Spleen (tissue), 11 donors: ENCODE measurements at regions not wholly inside any gene's neighbourhood (a gene's known extent, or its start where the extent isn't known, plus 50 kb on each side); places are given as distances from the start of the nearest gene placed in this dataset.
A peak's percentile ranks its signal among the peaks of the same experiment; 100 is the strongest.

ENCODE experiments used
- DNase-seq: peaks from one replicate; pipeline ENCODE4 v3.0.0-alpha.2; 2020
- H3K27ac ChIP-seq, 8 donors: fragments of 200-600 bp; sonication (generic) in 7 of 8; 1 replicate in 4 of 8; 2 replicates in 4 of 8; pipeline versions ENCODE4 v1.5.0 to v1.8.0; 2016 to 2021; ENCODE audit warnings: inconsistent platforms in 4 of 8, mild to moderate bottlenecking in 4 of 8, moderate library complexity in 1 of 8
- H3K27me3 ChIP-seq, 7 donors: fragments of 200-600 bp; sonication (generic) in 6 of 7; replicated peaks in 1 of 7; 1 replicate in 4 of 7; 2 replicates in 3 of 7; pipeline versions ENCODE4 v1.5.0 to v1.8.0; 2016 to 2021; ENCODE audit warnings: inconsistent platforms in 3 of 7, mild to moderate bottlenecking in 1 of 7
- H3K36me3 ChIP-seq, 6 donors: fragments of 200-600 bp; sonication (generic) in 5 of 6; 1 replicate in 4 of 6; 2 replicates in 2 of 6; pipeline versions ENCODE4 v1.5.0 to v1.8.0; 2016 to 2021; ENCODE audit warnings: inconsistent platforms in 2 of 6
- H3K4me1 ChIP-seq, 6 donors: fragments of 200-600 bp; sonication (generic) in 5 of 6; 1 replicate in 3 of 6; 2 replicates in 3 of 6; pipeline versions ENCODE4 v1.5.0 to v1.8.0; 2016 to 2021; ENCODE audit warnings: inconsistent platforms in 3 of 6
- H3K4me3 ChIP-seq, 8 donors: fragments of 200-600 bp; sonication (generic) in 7 of 8; 1 replicate in 4 of 8; 2 replicates in 4 of 8; pipeline versions ENCODE4 v1.5.0 to v1.8.0; 2016 to 2021; ENCODE audit warnings: inconsistent platforms in 4 of 8, mild to moderate bottlenecking in 4 of 8, moderate library complexity in 2 of 8
- H3K9me3 ChIP-seq, 8 donors: fragments of 200-600 bp; sonication (generic) in 7 of 8; 1 replicate in 4 of 8; 2 replicates in 4 of 8; pipeline versions ENCODE4 v1.5.0 to v1.8.0; 2016 to 2021; ENCODE audit warnings: inconsistent platforms in 4 of 8
- POLR2A ChIP-seq, 3 donors: fragments of 450-650 bp; IDR thresholded peaks; one replicate each; pipeline ENCODE4 v1.5.1; 2017; ENCODE audit warnings: antibody characterized with exemption in 3 of 3, mild to moderate bottlenecking in 1 of 3
- POLR2AphosphoS5 ChIP-seq, 3 donors: sonication (generic); formaldehyde crosslinking; IDR thresholded peaks; one replicate each; pipeline ENCODE4 v1.5.1; 2017; ENCODE audit warnings: antibody characterized with exemption in 3 of 3
- WGBS, 5 donors: extraction: QIAGEN DNeasy Blood & Tissue Kit in 3 of 5; methylation state at CpG; one replicate each; pipeline versions ENCODE4 v1.1.5 to v1.1.7; 2013 to 2018; 5-methylcytosine and 5-hydroxymethylcytosine counted together
- intact Hi-C: fragments of 100-400 bp; cut with DNase I; formaldehyde crosslinking; loops from one replicate; pipeline ENCODE4 v1.15.0; 2023; ENCODE audit warnings: low total_unique reads
- TF ChIP-seq, protein P1 (sequence below), 11 experiments: fragments of 200-600 bp in 7 of 11; fragments of 450-650 bp in 4 of 11; sonication (generic) in 4 of 11; IDR thresholded peaks in 8 of 11; conservative IDR thresholded peaks in 3 of 11; 1 replicate in 7 of 11; 2 replicates in 4 of 11; pipeline versions ENCODE4 v1.4.0 to v1.8.0; 2016 to 2021; ENCODE audit warnings: antibody characterized with exemption in 11 of 11, inconsistent platforms in 4 of 11, mild to moderate bottlenecking in 1 of 11
- donor health status: healthy with polysubstance abuse.
- donor health status: DM: no; HTN: no; CAD: no; lungs with moderate emphysema.
- donor health status: DM: no; HTN: no; CAD: no.
- donor health status: Bipolar disorder and iron deficiency.
- donor health status: healthy.
- donor health status: DM: no; HTN: no; CAD: no.
- donor health status: DM: yes; HTN: yes; CAD: no.

DNA sequence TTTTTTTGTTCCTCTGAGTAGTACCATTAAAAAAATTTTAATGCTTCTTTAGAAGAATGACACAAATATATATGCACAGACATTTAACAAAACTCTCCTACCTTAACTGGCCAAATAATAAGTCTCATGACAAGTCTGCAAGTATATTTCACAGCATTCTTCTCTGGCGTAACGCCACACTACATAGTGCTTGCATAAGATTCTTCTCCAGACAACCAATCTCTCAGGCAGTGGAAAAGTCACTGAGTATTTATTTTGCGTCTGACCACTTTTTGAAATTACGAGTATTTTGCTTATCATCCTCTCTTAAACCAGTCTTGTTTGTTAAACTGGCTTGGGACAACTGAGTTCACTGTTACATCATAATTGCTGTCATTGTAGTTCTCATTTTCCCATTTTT is 749.2 kb downstream of the ADCYAP1 start:
- Histone ChIP-seq H3K36me3 (no peaks in the 10 kb centered on the region), H3K4me1 (peaks cover 0 to 3% (median 0%) of the 10 kb centered on the region in 6 donors), H3K9me3 (no peaks in the 10 kb centered on the region), H3K27ac (no peak overlapping the region), H3K27me3 (no peaks in the 10 kb centered on the region), H3K4me3 (no peak overlapping the region)
- TF ChIP-seq, protein P1, sequence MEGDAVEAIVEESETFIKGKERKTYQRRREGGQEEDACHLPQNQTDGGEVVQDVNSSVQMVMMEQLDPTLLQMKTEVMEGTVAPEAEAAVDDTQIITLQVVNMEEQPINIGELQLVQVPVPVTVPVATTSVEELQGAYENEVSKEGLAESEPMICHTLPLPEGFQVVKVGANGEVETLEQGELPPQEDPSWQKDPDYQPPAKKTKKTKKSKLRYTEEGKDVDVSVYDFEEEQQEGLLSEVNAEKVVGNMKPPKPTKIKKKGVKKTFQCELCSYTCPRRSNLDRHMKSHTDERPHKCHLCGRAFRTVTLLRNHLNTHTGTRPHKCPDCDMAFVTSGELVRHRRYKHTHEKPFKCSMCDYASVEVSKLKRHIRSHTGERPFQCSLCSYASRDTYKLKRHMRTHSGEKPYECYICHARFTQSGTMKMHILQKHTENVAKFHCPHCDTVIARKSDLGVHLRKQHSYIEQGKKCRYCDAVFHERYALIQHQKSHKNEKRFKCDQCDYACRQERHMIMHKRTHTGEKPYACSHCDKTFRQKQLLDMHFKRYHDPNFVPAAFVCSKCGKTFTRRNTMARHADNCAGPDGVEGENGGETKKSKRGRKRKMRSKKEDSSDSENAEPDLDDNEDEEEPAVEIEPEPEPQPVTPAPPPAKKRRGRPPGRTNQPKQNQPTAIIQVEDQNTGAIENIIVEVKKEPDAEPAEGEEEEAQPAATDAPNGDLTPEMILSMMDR (IDR thresholded peaks at IDR 0.05 in 8 of 11, conservative IDR thresholded peaks at IDR 0.05 in 3 of 11) = no peak
- TF ChIP-seq POLR2A (IDR thresholded peaks at IDR 0.05) = no peak
- no peak for TF ChIP-seq POLR2AphosphoS5 (IDR thresholded peaks at IDR 0.05)
- intact Hi-C loops = no loop called here
- no peak for DNase-seq
- 57 to 92% (median 77%) methylated on average over 4 of the region's 4 CpGs for WGBS, 5 donors

DNA sequence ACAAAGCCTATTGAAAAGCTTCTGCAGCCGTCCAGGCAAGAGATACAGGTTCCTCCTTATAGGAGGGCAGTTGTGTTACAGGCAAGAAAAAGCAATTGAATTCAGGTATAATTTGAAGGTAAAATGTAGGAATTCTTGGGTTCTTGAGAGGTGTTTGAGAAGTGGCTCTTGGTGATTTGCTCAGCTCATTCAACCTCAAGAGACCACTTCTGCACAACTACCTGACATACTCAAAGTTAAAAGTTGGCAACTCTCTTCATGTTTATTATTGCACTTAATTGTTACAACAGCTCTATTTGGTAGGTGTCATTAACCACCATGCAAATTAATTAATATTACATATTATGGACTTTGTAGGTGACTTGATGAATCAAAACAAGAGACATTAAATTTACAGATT is 753.2 kb downstream of the ADCYAP1 start:
- no peaks in the 10 kb centered on the region for H3K36me3 ChIP-seq
- H3K9me3 ChIP-seq = no peaks in the 10 kb centered on the region
- intact Hi-C loops = no loop called here
- no peak overlapping the region for H3K4me3 ChIP-seq
- H3K27ac ChIP-seq = no peak overlapping the region
- H3K27me3 ChIP-seq = no peaks in the 10 kb centered on the region
- no peak for TF ChIP-seq POLR2A (IDR thresholded peaks at IDR 0.05)
- no peak for TF ChIP-seq POLR2AphosphoS5 (IDR thresholded peaks at IDR 0.05)
- DNase-seq = no peak
- 87 to 97% (median 88%) methylated on average over 1 of the region's 1 CpG for WGBS, 5 donors
- no peaks in the 10 kb centered on the region for H3K4me1 ChIP-seq

DNA sequence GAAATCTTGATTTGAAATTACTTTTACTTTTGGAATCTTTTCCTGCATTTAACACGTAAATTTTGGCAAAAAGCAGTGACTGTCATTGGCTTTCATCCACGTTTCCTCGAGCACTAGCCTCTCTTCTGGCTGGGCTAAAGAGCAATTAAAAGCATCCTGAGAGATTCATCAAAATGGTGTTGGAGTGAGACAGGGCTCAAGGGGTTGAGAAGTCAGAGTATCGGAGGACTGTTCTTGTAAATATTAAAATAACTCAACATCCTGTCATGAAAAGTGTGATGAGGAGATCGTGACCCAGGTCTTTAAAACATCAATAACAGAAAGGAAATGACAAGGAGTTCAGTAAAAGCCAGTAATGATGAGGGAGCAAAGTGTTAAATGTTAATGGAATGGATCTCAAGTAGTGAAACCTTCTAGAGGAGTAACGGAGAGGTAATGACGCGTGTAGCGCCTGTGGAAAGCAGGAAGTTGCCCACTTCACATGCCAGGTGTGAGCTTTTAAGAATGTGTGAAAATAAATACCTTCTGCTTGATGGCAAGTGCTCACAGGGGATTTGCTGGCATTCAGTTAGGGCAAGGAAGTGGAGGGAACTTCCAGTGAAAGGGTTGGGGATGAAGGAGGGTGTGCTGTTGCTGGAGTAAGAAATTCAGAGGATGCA is 754.4 kb downstream of the ADCYAP1 start:
- Histone ChIP-seq H3K36me3 (no peaks in the 10 kb centered on the region), H3K27ac (no peak overlapping the region), H3K4me1 (no peaks in the 10 kb centered on the region), H3K27me3 (no peaks in the 10 kb centered on the region), H3K9me3 (no peaks in the 10 kb centered on the region), H3K4me3 (no peak overlapping the region)
- DNase-seq = no peak
- intact Hi-C loops = no loop called here
- TF ChIP-seq, protein P1 (IDR thresholded peaks at IDR 0.05 in 8 of 11, conservative IDR thresholded peaks at IDR 0.05 in 3 of 11) = no peak
- TF ChIP-seq POLR2AphosphoS5 (IDR thresholded peaks at IDR 0.05) (no peak), POLR2A (IDR thresholded peaks at IDR 0.05) (no peak)
- WGBS, 5 donors = 45 to 66% (median 60%) methylated on average over 9 of the region's 9 CpGs

DNA sequence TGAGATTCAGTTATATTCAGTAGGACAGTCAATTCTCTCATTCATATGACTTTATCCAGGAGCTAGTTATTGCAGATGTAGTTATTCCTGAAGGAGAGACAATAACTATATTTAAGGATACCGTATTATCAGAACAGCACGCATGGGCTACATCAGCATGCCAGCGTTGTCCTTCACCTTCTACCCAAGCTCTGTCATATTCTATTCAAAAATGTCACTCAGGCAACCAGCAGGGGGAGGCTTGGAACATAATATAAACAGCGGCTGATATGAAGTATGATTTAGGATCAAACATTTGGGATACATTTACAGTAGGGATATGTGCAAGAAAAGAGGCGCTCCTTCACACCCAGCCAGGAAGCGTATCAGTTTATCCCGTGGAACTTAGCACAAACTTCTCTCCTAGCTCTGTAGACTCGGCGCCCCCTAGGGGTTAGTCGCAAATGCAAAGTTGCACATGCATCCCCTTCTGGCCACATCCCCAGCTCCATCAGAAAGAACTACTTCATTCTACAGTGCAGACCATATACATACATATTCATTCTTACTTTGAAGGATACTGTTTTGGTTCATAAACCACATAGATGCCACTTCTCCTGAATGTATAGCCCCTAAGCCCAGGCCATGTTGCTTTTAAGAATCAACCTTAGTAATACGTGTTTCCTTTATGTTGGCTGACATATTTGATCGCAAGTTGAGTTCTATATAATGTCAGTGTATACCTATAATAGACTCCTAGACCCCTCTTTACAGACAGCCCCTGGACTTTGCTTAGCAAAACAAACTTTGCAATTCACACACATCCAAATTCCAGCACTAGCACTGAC is 759.4 kb downstream of the ADCYAP1 start:
- peak; percentile 84 for DNase-seq
- intact Hi-C loops = no loop called here
- no peaks in the 10 kb centered on the region for H3K9me3 ChIP-seq
- H3K4me1 ChIP-seq = no peaks in the 10 kb centered on the region
- H3K4me3 ChIP-seq = no peak overlapping the region
- no peak overlapping the region for H3K27ac ChIP-seq
- no peaks in the 10 kb centered on the region for H3K36me3 ChIP-seq
- WGBS, 5 donors = 37 to 47% (median 46%) methylated on average over 12 of the region's 12 CpGs
- TF ChIP-seq, protein P1 (IDR thresholded peaks at IDR 0.05 in 8 of 11, conservative IDR thresholded peaks at IDR 0.05 in 3 of 11) = peak in 8 of 11 experiments; percentile 18 to 66 (median 52)
- TF ChIP-seq POLR2A (IDR thresholded peaks at IDR 0.05) (no peak), POLR2AphosphoS5 (IDR thresholded peaks at IDR 0.05) (no peak)
- no peaks in the 10 kb centered on the region for H3K27me3 ChIP-seq
